B cell (primary cell): ENCODE measurements at regions not wholly inside any gene's neighbourhood (a gene's known extent, or its start where the extent isn't known, plus 50 kb on each side); places are given as distances from the start of the nearest gene placed in this dataset.

ENCODE experiments used
- EZH2 ChIP-seq: IDR thresholded peaks from 2 replicates; pipeline ENCODE4 v1.6.1; 2012; ENCODE audit warnings: borderline replicate concordance, low read depth, mild to moderate bottlenecking, moderate library complexity, low read length; ENCODE audit not compliant: insufficient read depth, poor library complexity, severe bottlenecking
- TF ChIP-seq, protein P1 (sequence below): fragments of 200-600 bp; IDR thresholded peaks from one replicate; pipeline ENCODE4 v1.8.0; 2022; ENCODE audit warnings: antibody characterized with exemption, mild to moderate bottlenecking

DNA sequence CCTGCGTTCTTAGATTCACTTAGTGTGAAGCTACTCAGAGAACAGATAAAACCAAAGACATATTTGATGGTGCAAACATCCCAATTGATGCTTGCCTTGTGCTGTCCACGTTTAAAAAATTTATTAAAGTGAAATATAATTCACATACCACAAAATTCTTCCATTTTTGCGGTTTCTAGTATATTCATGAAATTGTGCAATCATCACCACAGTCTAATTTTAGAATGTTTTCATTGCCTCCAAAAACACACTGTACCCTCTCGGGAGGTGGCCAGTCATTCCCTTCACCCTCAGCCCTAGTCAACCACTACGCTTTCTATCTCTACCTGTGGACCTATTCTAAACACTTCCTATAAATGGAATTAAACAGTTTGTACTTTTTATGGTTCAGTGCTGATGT is 1109.2 kb downstream of the FLRT2 start:
- TF ChIP-seq, protein P1, sequence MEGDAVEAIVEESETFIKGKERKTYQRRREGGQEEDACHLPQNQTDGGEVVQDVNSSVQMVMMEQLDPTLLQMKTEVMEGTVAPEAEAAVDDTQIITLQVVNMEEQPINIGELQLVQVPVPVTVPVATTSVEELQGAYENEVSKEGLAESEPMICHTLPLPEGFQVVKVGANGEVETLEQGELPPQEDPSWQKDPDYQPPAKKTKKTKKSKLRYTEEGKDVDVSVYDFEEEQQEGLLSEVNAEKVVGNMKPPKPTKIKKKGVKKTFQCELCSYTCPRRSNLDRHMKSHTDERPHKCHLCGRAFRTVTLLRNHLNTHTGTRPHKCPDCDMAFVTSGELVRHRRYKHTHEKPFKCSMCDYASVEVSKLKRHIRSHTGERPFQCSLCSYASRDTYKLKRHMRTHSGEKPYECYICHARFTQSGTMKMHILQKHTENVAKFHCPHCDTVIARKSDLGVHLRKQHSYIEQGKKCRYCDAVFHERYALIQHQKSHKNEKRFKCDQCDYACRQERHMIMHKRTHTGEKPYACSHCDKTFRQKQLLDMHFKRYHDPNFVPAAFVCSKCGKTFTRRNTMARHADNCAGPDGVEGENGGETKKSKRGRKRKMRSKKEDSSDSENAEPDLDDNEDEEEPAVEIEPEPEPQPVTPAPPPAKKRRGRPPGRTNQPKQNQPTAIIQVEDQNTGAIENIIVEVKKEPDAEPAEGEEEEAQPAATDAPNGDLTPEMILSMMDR: no peak
- TF ChIP-seq EZH2: no peak
